Ascending aorta (tissue), 2 donors: ENCODE measurements at regions not wholly inside any gene's neighbourhood (a gene's known extent, or its start where the extent isn't known, plus 50 kb on each side); places are given as distances from the start of the nearest gene placed in this dataset.
"Not testable (repeated sequence)": the region's sequence is repeated elsewhere in the genome, so short reads cannot be mapped to it uniquely, and the experiment has no call there.

Experiments
- DNase-seq, 2 donors: peaks; one replicate each; pipeline ENCODE4 v3.0.0-alpha.2; 2019; ENCODE audit warnings: low spot score in 2 of 2
- H3K27ac ChIP-seq, 2 donors: fragments of 200-600 bp; sonication (generic); one replicate each; pipeline ENCODE4 v1.5.1; 2016 to 2017; ENCODE audit warnings: mild to moderate bottlenecking in 1 of 2
- H3K27me3 ChIP-seq: fragments of 200-600 bp; sonication (generic); one replicate; pipeline ENCODE4 v1.5.1; 2017
- H3K36me3 ChIP-seq, 2 donors: fragments of 200-600 bp; sonication (generic); one replicate each; pipeline ENCODE4 v1.5.1; 2016
- H3K4me1 ChIP-seq, 2 donors: fragments of 200-600 bp; sonication (generic); one replicate each; pipeline ENCODE4 v1.5.1; 2016 to 2017; ENCODE audit warnings: mild to moderate bottlenecking in 1 of 2
- H3K4me3 ChIP-seq, 2 donors: fragments of 200-600 bp; sonication (generic); one replicate each; pipeline ENCODE4 v1.5.1; 2016 to 2017; ENCODE audit warnings: mild to moderate bottlenecking in 1 of 2
- H3K9me3 ChIP-seq, 2 donors: fragments of 200-600 bp; sonication (generic); one replicate each; pipeline ENCODE4 v1.5.1; 2016
- intact Hi-C: fragments of 100-400 bp; cut with DNase I; formaldehyde crosslinking; loops from one replicate; pipeline ENCODE4 v1.15.1; 2023
- TF ChIP-seq, protein P1 (sequence below), 3 experiments: fragments of 200-600 bp in 2 of 3; fragments of 450-650 bp in 1 of 3; sonication (generic) in 2 of 3; IDR thresholded peaks; one replicate each; pipeline ENCODE4 v1.5.1; 2016 to 2019; ENCODE audit warnings: antibody characterized with exemption in 3 of 3, mild to moderate bottlenecking in 1 of 3, moderate library complexity in 1 of 3

DNA sequence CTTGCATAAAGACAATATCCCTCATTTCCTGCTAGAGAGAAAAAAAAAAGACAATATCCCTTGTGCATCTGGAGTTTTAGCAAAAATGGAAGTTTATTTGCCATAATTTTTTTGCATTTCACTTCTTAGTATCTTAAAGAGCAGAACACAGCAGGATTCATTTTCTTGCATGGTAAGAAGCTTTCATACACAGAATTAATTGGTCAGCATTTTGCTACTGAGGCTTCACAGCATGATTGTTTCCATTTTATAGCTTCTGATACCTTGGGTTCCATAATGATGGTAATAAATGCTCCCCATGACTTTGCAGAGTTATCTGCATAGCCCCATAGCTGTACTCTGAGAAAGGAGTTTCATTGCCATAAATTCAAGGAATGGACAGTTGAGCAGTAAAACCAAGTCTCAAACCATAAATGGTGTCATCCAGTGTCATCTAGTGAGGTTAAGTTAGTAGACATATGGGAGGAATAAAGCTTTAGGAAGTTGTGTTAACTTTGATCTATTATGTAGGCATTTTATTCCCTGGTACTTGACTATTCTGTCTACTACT, 88.8 kb upstream of the PLD5 start:
- Histone ChIP-seq H3K4me3 (no peak overlapping the region), H3K36me3 (no peaks in the 10 kb centered on the region), H3K27ac (no peak overlapping the region), H3K9me3 (no peaks in the 10 kb centered on the region), H3K4me1 (no peaks in the 10 kb centered on the region), H3K27me3 (no peaks in the 10 kb centered on the region)
- no peak for DNase-seq
- intact Hi-C loops: no loop called here
- TF ChIP-seq, protein P1, sequence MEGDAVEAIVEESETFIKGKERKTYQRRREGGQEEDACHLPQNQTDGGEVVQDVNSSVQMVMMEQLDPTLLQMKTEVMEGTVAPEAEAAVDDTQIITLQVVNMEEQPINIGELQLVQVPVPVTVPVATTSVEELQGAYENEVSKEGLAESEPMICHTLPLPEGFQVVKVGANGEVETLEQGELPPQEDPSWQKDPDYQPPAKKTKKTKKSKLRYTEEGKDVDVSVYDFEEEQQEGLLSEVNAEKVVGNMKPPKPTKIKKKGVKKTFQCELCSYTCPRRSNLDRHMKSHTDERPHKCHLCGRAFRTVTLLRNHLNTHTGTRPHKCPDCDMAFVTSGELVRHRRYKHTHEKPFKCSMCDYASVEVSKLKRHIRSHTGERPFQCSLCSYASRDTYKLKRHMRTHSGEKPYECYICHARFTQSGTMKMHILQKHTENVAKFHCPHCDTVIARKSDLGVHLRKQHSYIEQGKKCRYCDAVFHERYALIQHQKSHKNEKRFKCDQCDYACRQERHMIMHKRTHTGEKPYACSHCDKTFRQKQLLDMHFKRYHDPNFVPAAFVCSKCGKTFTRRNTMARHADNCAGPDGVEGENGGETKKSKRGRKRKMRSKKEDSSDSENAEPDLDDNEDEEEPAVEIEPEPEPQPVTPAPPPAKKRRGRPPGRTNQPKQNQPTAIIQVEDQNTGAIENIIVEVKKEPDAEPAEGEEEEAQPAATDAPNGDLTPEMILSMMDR (IDR thresholded peaks at IDR 0.05): no peak

DNA sequence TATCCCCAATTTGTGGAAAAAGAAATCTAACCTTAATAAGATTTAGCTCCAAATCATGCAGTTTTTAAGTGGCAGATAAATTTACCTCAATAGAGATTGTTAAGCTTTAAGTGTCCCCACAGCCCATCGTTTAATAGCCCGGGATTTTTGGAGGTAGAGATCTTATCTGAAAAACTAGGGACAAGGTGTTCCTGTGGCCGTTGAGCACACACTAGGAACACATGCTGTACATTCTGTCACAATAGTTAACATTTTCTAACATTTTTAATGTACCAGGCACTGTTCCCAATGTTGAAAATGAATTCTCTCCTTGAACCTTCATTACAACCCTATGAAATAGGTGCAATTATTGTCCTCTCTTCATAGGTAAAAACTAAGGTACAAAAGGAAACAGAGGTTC, 85.7 kb upstream of the PLD5 start:
- H3K27me3 ChIP-seq: no peaks in the 10 kb centered on the region
- TF ChIP-seq, protein P1 (IDR thresholded peaks at IDR 0.05): no peak
- intact Hi-C loops: no loop called here
- no peak overlapping the region for H3K27ac ChIP-seq
- DNase-seq: no peak
- no peaks in the 10 kb centered on the region for H3K36me3 ChIP-seq
- no peaks in the 10 kb centered on the region for H3K9me3 ChIP-seq
- H3K4me1 ChIP-seq: no peaks in the 10 kb centered on the region
- no peak overlapping the region for H3K4me3 ChIP-seq

DNA sequence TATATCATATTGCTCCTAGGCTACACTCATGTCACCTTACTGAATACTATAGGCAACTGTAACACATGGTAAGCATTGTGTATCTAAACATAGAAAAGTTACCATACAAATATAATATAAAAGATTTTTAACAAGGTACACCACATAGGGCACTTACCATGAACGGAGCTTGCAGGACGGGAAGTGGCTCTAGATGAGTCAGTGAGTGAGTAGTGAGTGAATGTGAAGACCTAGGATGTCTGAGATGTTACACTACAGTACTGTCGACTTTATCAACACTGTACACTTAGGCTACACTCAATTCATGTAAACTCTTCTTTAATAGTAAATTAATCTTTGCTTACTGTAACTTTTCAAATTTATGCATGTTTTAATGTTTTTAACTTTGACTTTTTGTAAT, 81.0 kb upstream of the PLD5 start:
- intact Hi-C loops: no loop called here
- Histone ChIP-seq H3K4me3 (no peak overlapping the region), H3K4me1 (no peaks in the 10 kb centered on the region), H3K9me3 (no peaks in the 10 kb centered on the region), H3K36me3 (no peaks in the 10 kb centered on the region), H3K27ac (no peak overlapping the region), H3K27me3 (no peaks in the 10 kb centered on the region)
- DNase-seq: no peak
- TF ChIP-seq, protein P1 (IDR thresholded peaks at IDR 0.05): no peak

DNA sequence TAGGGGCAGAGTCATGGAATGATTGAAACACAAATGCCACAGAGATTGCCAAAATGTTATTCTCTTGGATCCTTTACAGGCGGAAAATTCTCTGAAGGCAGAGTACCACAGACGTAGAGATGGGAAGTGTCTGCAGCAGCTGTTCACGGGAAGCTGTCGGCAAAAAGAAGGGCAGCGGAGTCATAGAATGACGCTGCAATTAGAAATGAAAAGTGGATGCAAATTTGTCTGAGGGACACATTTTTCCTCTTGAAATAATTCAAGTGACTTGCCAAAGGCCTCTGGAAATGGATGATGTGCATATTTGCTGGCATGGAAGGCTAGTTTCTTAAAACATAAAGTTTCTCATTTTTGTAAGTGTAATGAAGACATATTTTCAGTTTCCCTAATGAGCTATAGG, 77.5 kb upstream of the PLD5 start:
- intact Hi-C loops: no loop called here
- TF ChIP-seq, protein P1 (IDR thresholded peaks at IDR 0.05): no peak
- DNase-seq: no peak

DNA sequence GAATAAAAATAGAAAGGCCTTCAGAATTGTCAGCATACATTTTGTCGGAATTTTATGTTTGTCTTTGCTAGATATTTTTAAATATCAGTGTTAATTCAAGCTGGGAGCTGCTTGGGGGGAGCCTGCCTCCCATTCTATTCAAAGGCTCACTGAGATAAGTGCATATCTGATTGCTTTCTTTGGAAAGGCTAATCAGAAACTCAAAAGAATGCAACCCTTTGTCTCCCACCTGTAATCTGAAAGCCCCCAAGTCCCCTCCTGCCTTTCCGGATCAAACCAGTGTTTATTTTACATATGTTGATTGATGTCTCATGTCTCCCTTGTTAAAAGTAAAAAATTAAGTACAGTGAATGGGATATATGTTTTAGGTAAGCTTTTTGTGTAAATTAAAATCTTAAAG, 69.3 kb upstream of the PLD5 start:
- peaks cover 0 to 16% of the 10 kb centered on the region in 2 donors for H3K9me3 ChIP-seq
- intact Hi-C loops, H3K4me3 ChIP-seq, H3K36me3 ChIP-seq, H3K27me3 ChIP-seq, DNase-seq, H3K4me1 ChIP-seq, H3K27ac ChIP-seq: not testable (repeated sequence)

More for the DNA sequence above, 77.5 kb upstream of the PLD5 start:
- no peak overlapping the region for H3K27ac ChIP-seq
- H3K9me3 ChIP-seq: peaks cover 0 to 2% of the 10 kb centered on the region in 2 donors
- no peaks in the 10 kb centered on the region for H3K27me3 ChIP-seq
- H3K36me3 ChIP-seq: no peaks in the 10 kb centered on the region
- H3K4me3 ChIP-seq: no peak overlapping the region
- H3K4me1 ChIP-seq: no peaks in the 10 kb centered on the region

DNA sequence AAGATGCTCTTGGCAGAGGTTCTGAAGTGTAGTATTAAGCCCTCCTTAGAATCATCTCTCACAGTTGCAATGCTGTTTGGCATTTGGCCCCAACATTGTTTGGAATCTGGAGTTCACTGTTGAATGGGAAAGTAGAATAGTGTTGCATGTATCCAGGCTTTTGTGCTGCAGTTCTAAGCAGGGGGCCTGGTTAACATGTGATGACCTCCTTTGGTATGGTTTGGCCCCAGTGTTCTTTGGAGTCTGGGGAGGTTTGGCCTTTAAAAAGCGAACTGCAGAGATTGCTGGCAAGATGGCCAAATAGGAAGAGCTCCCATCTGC, 61.8 kb upstream of the PLD5 start:
- DNase-seq: no peak
- Histone ChIP-seq H3K9me3 (peaks cover 0 to 3% of the 10 kb centered on the region in 2 donors), H3K27me3 (no peaks in the 10 kb centered on the region), H3K36me3 (no peaks in the 10 kb centered on the region), H3K27ac (no peak overlapping the region), H3K4me1 (no peaks in the 10 kb centered on the region), H3K4me3 (no peak overlapping the region)
- intact Hi-C loops: no loop called here
- TF ChIP-seq, protein P1 (IDR thresholded peaks at IDR 0.05): no peak
